ENCODE measurements at regions not wholly inside any gene's neighbourhood (a gene's known extent, or its start where the extent isn't known, plus 50 kb on each side); places are given as distances from the start of the nearest gene placed in this dataset.

GRCh38 chr16:51507286-51507685 is 356.2 kb upstream of the SALL1 start:
- TF ChIP-seq, protein P1, sequence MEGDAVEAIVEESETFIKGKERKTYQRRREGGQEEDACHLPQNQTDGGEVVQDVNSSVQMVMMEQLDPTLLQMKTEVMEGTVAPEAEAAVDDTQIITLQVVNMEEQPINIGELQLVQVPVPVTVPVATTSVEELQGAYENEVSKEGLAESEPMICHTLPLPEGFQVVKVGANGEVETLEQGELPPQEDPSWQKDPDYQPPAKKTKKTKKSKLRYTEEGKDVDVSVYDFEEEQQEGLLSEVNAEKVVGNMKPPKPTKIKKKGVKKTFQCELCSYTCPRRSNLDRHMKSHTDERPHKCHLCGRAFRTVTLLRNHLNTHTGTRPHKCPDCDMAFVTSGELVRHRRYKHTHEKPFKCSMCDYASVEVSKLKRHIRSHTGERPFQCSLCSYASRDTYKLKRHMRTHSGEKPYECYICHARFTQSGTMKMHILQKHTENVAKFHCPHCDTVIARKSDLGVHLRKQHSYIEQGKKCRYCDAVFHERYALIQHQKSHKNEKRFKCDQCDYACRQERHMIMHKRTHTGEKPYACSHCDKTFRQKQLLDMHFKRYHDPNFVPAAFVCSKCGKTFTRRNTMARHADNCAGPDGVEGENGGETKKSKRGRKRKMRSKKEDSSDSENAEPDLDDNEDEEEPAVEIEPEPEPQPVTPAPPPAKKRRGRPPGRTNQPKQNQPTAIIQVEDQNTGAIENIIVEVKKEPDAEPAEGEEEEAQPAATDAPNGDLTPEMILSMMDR (IDR thresholded peaks at IDR 0.05; ENCODE audit: low read depth, low read length), result no peak
- TF ChIP-seq EZH2phosphoT487 (IDR thresholded peaks at IDR 0.05; ENCODE audit: low read depth), result no peak
